Parathyroid adenoma (tissue), 2 donors: ENCODE measurements at regions not wholly inside any gene's neighbourhood (a gene's known extent, or its start where the extent isn't known, plus 50 kb on each side); places are given as distances from the start of the nearest gene placed in this dataset.
"Not testable (repeated sequence)": the region's sequence is repeated elsewhere in the genome, so short reads cannot be mapped to it uniquely, and the experiment has no call there.

Source experiments
- H2AFZ ChIP-seq: fragments of 300-600 bp; sonication (generic); one replicate; pipeline ENCODE4 v1.7.0; 2017; ENCODE audit warnings: antibody characterized with exemption, mild to moderate bottlenecking
- H3K27ac ChIP-seq: fragments of 300-600 bp; sonication (generic); one replicate; pipeline ENCODE4 v1.7.0; 2017
- H3K27me3 ChIP-seq: fragments of 300-600 bp; sonication (generic); one replicate; pipeline ENCODE4 v1.7.0; 2017; ENCODE audit warnings: low read length; ENCODE audit not compliant: control insufficient read depth, insufficient read depth
- H3K36me3 ChIP-seq: fragments of 300-600 bp; sonication (generic); one replicate; pipeline ENCODE4 v1.7.0; 2017; ENCODE audit warnings: low read length; ENCODE audit not compliant: control insufficient read depth, insufficient read depth
- H3K4me1 ChIP-seq: fragments of 300-600 bp; sonication (generic); one replicate; pipeline ENCODE4 v1.7.0; 2017; ENCODE audit warnings: control low read depth
- H3K4me2 ChIP-seq: fragments of 300-600 bp; sonication (generic); one replicate; pipeline ENCODE4 v1.7.0; 2017; ENCODE audit warnings: low read length
- H3K4me3 ChIP-seq: fragments of 300-600 bp; sonication (generic); one replicate; pipeline ENCODE4 v1.7.0; 2017; ENCODE audit warnings: low read depth, low read length
- H3K79me2 ChIP-seq: fragments of 300-600 bp; sonication (generic); one replicate; pipeline ENCODE4 v1.7.0; 2017; ENCODE audit warnings: control low read depth
- H3K9ac ChIP-seq: fragments of 300-600 bp; sonication (generic); one replicate; pipeline ENCODE4 v1.7.0; 2017; ENCODE audit warnings: mild to moderate bottlenecking
- H3K9me3 ChIP-seq: fragments of 300-600 bp; sonication (generic); one replicate; pipeline ENCODE4 v1.7.0; 2017; ENCODE audit warnings: low read length; ENCODE audit not compliant: control insufficient read depth
- CTCF ChIP-seq: fragments of 300-600 bp; sonication (generic); IDR thresholded peaks from one replicate; pipeline ENCODE4 v1.7.0; 2017; ENCODE audit warnings: antibody characterized with exemption, mild to moderate bottlenecking
- donor health status: primary hyperparathyroidism.

DNA sequence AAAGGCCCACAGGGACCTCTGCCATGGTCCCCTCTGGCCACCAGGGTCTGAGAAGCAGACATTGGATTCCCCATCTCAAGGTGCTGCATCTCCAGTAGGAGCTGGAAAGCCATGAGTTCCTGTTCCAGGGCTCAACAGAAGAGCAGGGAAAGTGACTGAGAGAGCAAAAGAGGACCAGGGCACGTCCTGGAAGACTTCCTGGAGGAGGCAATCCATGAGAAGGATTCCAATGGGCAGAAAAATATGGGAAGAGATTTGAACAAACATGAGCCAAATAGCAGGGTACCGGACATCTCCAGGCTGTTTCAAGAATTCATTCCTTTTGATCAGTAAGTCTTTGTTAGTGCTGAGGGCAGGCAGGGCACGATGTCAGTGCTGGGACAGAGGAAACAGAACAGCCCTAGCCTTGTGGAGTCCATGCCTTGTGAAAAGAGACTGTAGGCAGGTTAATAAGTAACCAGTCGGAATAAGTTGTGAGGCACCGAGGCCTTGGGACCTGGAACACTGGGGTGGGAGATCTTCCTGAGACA is 72.8 kb upstream of the TWIST2 start:
- H3K4me2 ChIP-seq = no peak overlapping the region
- no peaks in the 10 kb centered on the region for H3K36me3 ChIP-seq
- no peaks in the 10 kb centered on the region for H3K4me1 ChIP-seq
- H3K4me3 ChIP-seq = no peak overlapping the region
- H3K9ac ChIP-seq = no peak overlapping the region
- H2AFZ ChIP-seq = no peak overlapping the region
- H3K27me3 ChIP-seq = peaks cover 3% of the 10 kb centered on the region
- no peak for TF ChIP-seq CTCF
- H3K9me3 ChIP-seq = no peaks in the 10 kb centered on the region
- no peaks in the 10 kb centered on the region for H3K79me2 ChIP-seq
- no peak overlapping the region for H3K27ac ChIP-seq

DNA sequence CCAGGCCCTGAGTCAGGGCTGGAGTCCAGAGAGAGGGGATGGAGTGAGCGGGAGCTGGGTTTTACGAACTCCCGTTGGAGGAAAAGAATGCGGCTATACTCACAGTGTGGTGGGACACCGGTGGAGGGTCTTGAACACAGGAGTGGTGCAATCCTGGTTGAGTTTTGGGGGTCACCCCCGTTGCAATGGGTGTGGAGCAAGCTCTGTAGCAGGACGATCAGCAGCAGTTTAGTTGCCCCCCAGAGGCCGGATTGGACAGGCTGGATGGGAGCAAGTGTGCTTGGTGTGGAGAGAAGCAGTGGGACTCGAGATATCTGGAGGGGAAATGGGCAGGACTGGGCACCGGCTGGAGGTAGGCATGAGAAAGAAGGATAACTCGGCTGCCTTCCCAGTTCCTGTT is 72.3 kb upstream of the TWIST2 start:
- no peak for TF ChIP-seq CTCF
- Histone ChIP-seq H3K79me2 (no peaks in the 10 kb centered on the region), H3K9ac (no peak overlapping the region), H3K4me2 (no peak overlapping the region), H2AFZ (no peak overlapping the region), H3K4me1 (no peaks in the 10 kb centered on the region), H3K4me3 (no peak overlapping the region), H3K27ac (no peak overlapping the region), H3K27me3 (peaks cover 3% of the 10 kb centered on the region), H3K9me3 (no peaks in the 10 kb centered on the region), H3K36me3 (no peaks in the 10 kb centered on the region)

- H3K4me3 ChIP-seq = no peak overlapping the region
- H3K36me3 ChIP-seq = no peaks in the 10 kb centered on the region
- H3K4me2 ChIP-seq = no peak overlapping the region
- no peaks in the 10 kb centered on the region for H3K9me3 ChIP-seq
- no peak overlapping the region for H3K27ac ChIP-seq
- H3K4me1 ChIP-seq = no peaks in the 10 kb centered on the region
- peaks cover 3% of the 10 kb centered on the region for H3K27me3 ChIP-seq
- TF ChIP-seq CTCF = no peak
- no peak overlapping the region for H2AFZ ChIP-seq
- no peak overlapping the region for H3K9ac ChIP-seq
- H3K79me2 ChIP-seq = no peaks in the 10 kb centered on the region
Observed at GRCh38 chr2:238776003-238776760, 71.7 kb upstream of the TWIST2 start.

GRCh38 chr2:238776761-238777046 is 71.2 kb upstream of the TWIST2 start:
- not testable (repeated sequence) for H3K4me1 ChIP-seq, H3K4me3 ChIP-seq, H3K27me3 ChIP-seq

DNA sequence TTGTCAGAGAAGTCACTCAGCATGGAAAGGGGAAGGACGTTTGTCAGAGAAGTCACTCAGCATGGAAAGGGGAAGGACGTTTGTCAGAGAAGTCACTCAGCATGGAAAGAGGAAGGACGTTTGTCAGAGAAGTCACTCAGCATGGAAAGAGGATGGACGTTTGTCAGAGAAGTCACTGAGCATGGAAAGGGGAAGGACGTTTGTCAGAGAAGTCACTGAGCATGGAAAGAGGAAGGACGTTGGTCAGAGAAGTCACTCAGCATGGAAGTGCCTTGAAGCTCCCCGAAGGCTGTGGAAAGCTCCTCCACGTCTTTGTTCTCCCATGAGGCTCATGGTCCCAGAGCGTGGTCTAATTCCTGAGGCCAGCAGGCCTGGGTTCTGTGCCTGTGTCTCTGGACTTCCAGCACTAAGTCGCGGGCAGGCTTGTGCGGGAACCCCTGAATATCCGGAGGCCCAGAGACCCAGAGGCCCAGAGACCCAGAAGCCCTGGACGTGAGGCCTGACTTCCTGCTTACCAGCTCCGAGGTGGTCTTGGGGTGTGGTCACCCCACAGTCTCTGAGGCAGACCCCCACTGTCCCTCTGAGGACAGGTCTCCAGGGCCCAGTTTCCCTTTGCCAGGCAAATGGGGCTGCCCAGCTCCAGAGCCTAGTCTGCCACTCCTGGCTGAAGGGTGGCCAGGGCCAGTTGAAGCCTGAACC is 70.4 kb upstream of the TWIST2 start:
- no peaks in the 10 kb centered on the region for H3K4me1 ChIP-seq
- no peaks in the 10 kb centered on the region for H3K9me3 ChIP-seq
- H3K4me3 ChIP-seq = no peak overlapping the region
- H3K4me2 ChIP-seq = no peak overlapping the region
- no peak overlapping the region for H3K27ac ChIP-seq
- H3K79me2 ChIP-seq = no peaks in the 10 kb centered on the region
- no peak overlapping the region for H3K9ac ChIP-seq
- no peak overlapping the region for H2AFZ ChIP-seq
- H3K27me3 ChIP-seq = no peaks in the 10 kb centered on the region
- TF ChIP-seq CTCF = no peak
- no peaks in the 10 kb centered on the region for H3K36me3 ChIP-seq

More at GRCh38 chr2:238776761-238777046, 71.2 kb upstream of the TWIST2 start:
- H3K27ac ChIP-seq, H3K36me3 ChIP-seq, H2AFZ ChIP-seq, H3K9me3 ChIP-seq, H3K4me2 ChIP-seq, H3K79me2 ChIP-seq, H3K9ac ChIP-seq: not testable (repeated sequence)
